ENCODE measurements at regions not wholly inside any gene's neighbourhood (a gene's known extent, or its start where the extent isn't known, plus 50 kb on each side); places are given as distances from the start of the nearest gene placed in this dataset.
A peak's percentile ranks its signal among the peaks of the same experiment; 100 is the strongest.

GRCh38 chr1:112165375-112165774 is 175.9 kb upstream of the KCND3 start:
- Mint-ChIP-seq H3K36me3 (ENCODE audit: low read depth) (no peaks in the 10 kb centered on the region), H3K27me3 (ENCODE audit: low read depth, poor library complexity) (peaks cover 21% of the 10 kb centered on the region)
- no peak for TF ChIP-seq CTCF (IDR thresholded peaks at IDR 0.05)

GRCh38 chr1:112169517-112169916 is 180.0 kb upstream of the KCND3 start:
- no peak overlapping the region for H3K27ac Mint-ChIP-seq
- DNase-seq = no peak
- no peaks in the 10 kb centered on the region for H3K36me3 Mint-ChIP-seq (ENCODE audit: low read depth)
- TF ChIP-seq CTCF (IDR thresholded peaks at IDR 0.05) = no peak
- no peak overlapping the region for H3K4me3 Mint-ChIP-seq
- no peaks in the 10 kb centered on the region for H3K9me3 Mint-ChIP-seq
- peaks cover 31% of the 10 kb centered on the region for H3K27me3 Mint-ChIP-seq (ENCODE audit: low read depth, poor library complexity)
- no peaks in the 10 kb centered on the region for H3K4me1 Mint-ChIP-seq

More at GRCh38 chr1:112165375-112165774, 175.9 kb upstream of the KCND3 start:
- H3K4me3 Mint-ChIP-seq = no peak overlapping the region
- H3K4me1 Mint-ChIP-seq = peaks cover 5% of the 10 kb centered on the region
- no peak for DNase-seq
- H3K27ac Mint-ChIP-seq = no peak overlapping the region
- peaks cover 7% of the 10 kb centered on the region for H3K9me3 Mint-ChIP-seq

GRCh38 chr1:112172294-112172882 is 182.9 kb upstream of the KCND3 start:
- no peak for TF ChIP-seq CTCF (IDR thresholded peaks at IDR 0.05)
- no peaks in the 10 kb centered on the region for H3K9me3 Mint-ChIP-seq

GRCh38 chr1:112177314-112177713 is 187.8 kb upstream of the KCND3 start:
- no peaks in the 10 kb centered on the region for H3K9me3 Mint-ChIP-seq
- TF ChIP-seq CTCF (IDR thresholded peaks at IDR 0.05) = no peak
- DNase-seq = no peak
- H3K4me3 Mint-ChIP-seq = no peak overlapping the region
- peaks cover 13% of the 10 kb centered on the region for H3K27me3 Mint-ChIP-seq (ENCODE audit: low read depth, poor library complexity)
- H3K27ac Mint-ChIP-seq = no peak overlapping the region
- no peaks in the 10 kb centered on the region for H3K36me3 Mint-ChIP-seq (ENCODE audit: low read depth)
- no peaks in the 10 kb centered on the region for H3K4me1 Mint-ChIP-seq

More at GRCh38 chr1:112172294-112172882, 182.9 kb upstream of the KCND3 start:
- Mint-ChIP-seq H3K4me1 (no peaks in the 10 kb centered on the region), H3K36me3 (ENCODE audit: low read depth) (no peaks in the 10 kb centered on the region), H3K4me3 (no peak overlapping the region), H3K27me3 (ENCODE audit: low read depth, poor library complexity) (peaks cover 30% of the 10 kb centered on the region), H3K27ac (no peak overlapping the region)
- DNase-seq = peak; percentile 80

- Mint-ChIP-seq H3K27me3 (ENCODE audit: low read depth, poor library complexity) (peaks cover under 1% of the 10 kb centered on the region), H3K27ac (no peak overlapping the region), H3K36me3 (ENCODE audit: low read depth) (no peaks in the 10 kb centered on the region), H3K4me3 (no peak overlapping the region), H3K9me3 (no peaks in the 10 kb centered on the region), H3K4me1 (no peaks in the 10 kb centered on the region)
- TF ChIP-seq CTCF (IDR thresholded peaks at IDR 0.05) = no peak
- no peak for DNase-seq
Measured at GRCh38 chr1:112188611-112189010, 199.1 kb upstream of the KCND3 start.

- peaks cover 6% of the 10 kb centered on the region for H3K27me3 Mint-ChIP-seq (ENCODE audit: low read depth, poor library complexity)
- no peaks in the 10 kb centered on the region for H3K4me1 Mint-ChIP-seq
- H3K9me3 Mint-ChIP-seq = peaks cover 3% of the 10 kb centered on the region
- no peak for DNase-seq
- no peaks in the 10 kb centered on the region for H3K36me3 Mint-ChIP-seq (ENCODE audit: low read depth)
- no peak overlapping the region for H3K27ac Mint-ChIP-seq
- no peak for TF ChIP-seq CTCF (IDR thresholded peaks at IDR 0.05)
- no peak overlapping the region for H3K4me3 Mint-ChIP-seq
Measured at GRCh38 chr1:112196008-112196588, 199.9 kb upstream of the CTTNBP2NL start.

Measured in nephron progenitor cell (in vitro differentiated cells).